Trophoblast cell (in vitro differentiated cells and primary cell): ENCODE measurements at regions not wholly inside any gene's neighbourhood (a gene's known extent, or its start where the extent isn't known, plus 50 kb on each side); places are given as distances from the start of the nearest gene placed in this dataset.
"Not testable (repeated sequence)": the region's sequence is repeated elsewhere in the genome, so short reads cannot be mapped to it uniquely, and the experiment has no call there.

Experiments
- DNase-seq, 2 donors: peaks; one replicate each; pipeline ENCODE4 v3.0.0-alpha.2; 2016
- H2AFZ ChIP-seq: 2 replicates; pipeline ENCODE4 v1.6.1; 2013; ENCODE audit warnings: low read length, moderate library complexity, mild to moderate bottlenecking; ENCODE audit not compliant: insufficient read depth, poor library complexity
- H2AK5ac ChIP-seq: 2 replicates; pipeline ENCODE4 v1.6.1; 2013; ENCODE audit warnings: mild to moderate bottlenecking, low read length
- H2BK120ac ChIP-seq: 2 replicates; pipeline ENCODE4 v1.6.1; 2013; ENCODE audit warnings: low read length, mild to moderate bottlenecking, moderate library complexity; ENCODE audit not compliant: insufficient read depth, poor library complexity
- H2BK12ac ChIP-seq: 2 replicates; pipeline ENCODE4 v1.6.1; 2013; ENCODE audit warnings: mild to moderate bottlenecking, low read length, moderate library complexity
- H2BK5ac ChIP-seq: 2 replicates; pipeline ENCODE4 v1.6.1; 2013; ENCODE audit warnings: low read length, low read depth, moderate library complexity, mild to moderate bottlenecking; ENCODE audit not compliant: poor library complexity
- H3K14ac ChIP-seq: 2 replicates; pipeline ENCODE4 v1.6.1; 2013; ENCODE audit warnings: mild to moderate bottlenecking, low read length
- H3K18ac ChIP-seq: 2 replicates; pipeline ENCODE4 v1.6.1; 2013; ENCODE audit warnings: mild to moderate bottlenecking, low read length
- H3K23ac ChIP-seq: 2 replicates; pipeline ENCODE4 v1.6.1; 2013; ENCODE audit warnings: low read length
- H3K27ac ChIP-seq: 2 replicates; pipeline ENCODE4 v1.5.1; 2013; ENCODE audit warnings: low read depth, mild to moderate bottlenecking, inconsistent platforms, low read length, moderate library complexity
- H3K27me3 ChIP-seq: 2 replicates; pipeline ENCODE4 v1.6.1; 2013; ENCODE audit warnings: inconsistent platforms, mild to moderate bottlenecking, low read length, moderate library complexity; ENCODE audit not compliant: insufficient read depth
- H3K36me3 ChIP-seq, 2 experiments: 1 replicate in 1 of 2; 2 replicates in 1 of 2; pipeline ENCODE4 v1.6.1; 2013; ENCODE audit warnings: low read length in 2 of 2, mild to moderate bottlenecking in 2 of 2, moderate library complexity in 1 of 2; ENCODE audit not compliant: insufficient read depth in 2 of 2, control insufficient read depth in 1 of 2
- H3K4ac ChIP-seq: 2 replicates; pipeline ENCODE4 v1.6.1; 2013; ENCODE audit warnings: low read depth, mild to moderate bottlenecking, low read length, moderate library complexity
- H3K4me1 ChIP-seq, 2 experiments: 1 replicate in 1 of 2; 2 replicates in 1 of 2; pipeline ENCODE4 v1.6.1; 2013; ENCODE audit warnings: low read length in 2 of 2, mild to moderate bottlenecking in 2 of 2, moderate library complexity in 1 of 2; ENCODE audit not compliant: insufficient read depth in 2 of 2, control insufficient read depth in 1 of 2
- H3K4me2 ChIP-seq: 2 replicates; pipeline ENCODE4 v1.6.1; 2013; ENCODE audit warnings: inconsistent platforms, mild to moderate bottlenecking, low read length, moderate library complexity
- H3K4me3 ChIP-seq: 2 replicates; pipeline ENCODE4 v1.5.1; 2013; ENCODE audit warnings: mild to moderate bottlenecking, low read depth, low read length, inconsistent platforms
- H3K79me1 ChIP-seq: one replicate; pipeline ENCODE4 v1.6.1; 2013; ENCODE audit warnings: low read length
- H3K79me2 ChIP-seq: 2 replicates; pipeline ENCODE4 v1.6.1; 2013; ENCODE audit warnings: low read length, mild to moderate bottlenecking; ENCODE audit not compliant: control insufficient read depth, insufficient read depth, poor library complexity
- H3K9ac ChIP-seq: 2 replicates; pipeline ENCODE4 v1.6.1; 2013; ENCODE audit warnings: mild to moderate bottlenecking, low read length
- H3K9me3 ChIP-seq: 2 replicates; pipeline ENCODE4 v1.6.1; 2013; ENCODE audit warnings: low read depth, mild to moderate bottlenecking, control low read depth, inconsistent platforms, low read length; ENCODE audit not compliant: insufficient read depth
- H4K12ac ChIP-seq: 2 replicates; pipeline ENCODE4 v1.6.1; 2013; ENCODE audit warnings: low read depth, mild to moderate bottlenecking, low read length, moderate library complexity
- H4K8ac ChIP-seq: 2 replicates; pipeline ENCODE4 v1.6.1; 2013; ENCODE audit warnings: low read depth, mild to moderate bottlenecking, low read length, moderate library complexity
- H4K91ac ChIP-seq: one replicate; pipeline ENCODE4 v1.6.1; 2013; ENCODE audit warnings: low read depth, mild to moderate bottlenecking, low read length, moderate library complexity
- WGBS: extraction: QIAGEN DNeasy Blood & Tissue Kit; methylation state at CpG from one replicate; pipeline ENCODE4 v1.1.7; 2013; ENCODE audit warnings: missing lambda C conversion rate; ENCODE audit not compliant: insufficient read length, insufficient coverage; ENCODE audit errors: extremely low coverage; 5-methylcytosine and 5-hydroxymethylcytosine counted together

GRCh38 chr3:15983693-15984092 lies 185.9 kb upstream of the ANKRD28 start:
- Histone ChIP-seq H3K9ac (no peak overlapping the region), H2BK120ac (no peak overlapping the region), H3K79me2 (no peaks in the 10 kb centered on the region), H3K27ac (no peak overlapping the region), H3K9me3 (peaks cover 2% of the 10 kb centered on the region), H2AK5ac (no peak overlapping the region), H3K36me3 (no peaks in the 10 kb centered on the region), H3K4me2 (no peak overlapping the region), H4K12ac (no peak overlapping the region), H3K27me3 (no peaks in the 10 kb centered on the region), H3K4ac (no peak overlapping the region), H4K8ac (no peak overlapping the region), H3K18ac (no peak overlapping the region), H3K14ac (no peak overlapping the region), H3K4me3 (no peak overlapping the region), H2BK12ac (no peak overlapping the region), H4K91ac (no peak overlapping the region), H3K4me1 (peaks cover 0 to 4% of the 10 kb centered on the region in 2 experiments), H2BK5ac (no peak overlapping the region), H3K79me1 (no peaks in the 10 kb centered on the region), H2AFZ (no peak overlapping the region), H3K23ac (no peak overlapping the region)
- no CpG with 5 or more reads among the region's 1 CpG for WGBS
- DNase-seq: peak in 1 of 2 donors; percentile 56

- H3K79me1 ChIP-seq: no peaks in the 10 kb centered on the region
- no peak overlapping the region for H3K4me3 ChIP-seq
- H2BK5ac ChIP-seq: no peak overlapping the region
- no peak overlapping the region for H3K23ac ChIP-seq
- H3K4me1 ChIP-seq: no peaks in the 10 kb centered on the region
- no peak overlapping the region for H2BK12ac ChIP-seq
- H3K9me3 ChIP-seq: peaks cover 2% of the 10 kb centered on the region
- H3K4me2 ChIP-seq: no peak overlapping the region
- no peak overlapping the region for H4K8ac ChIP-seq
- H4K91ac ChIP-seq: no peak overlapping the region
- no peak overlapping the region for H3K27ac ChIP-seq
- H4K12ac ChIP-seq: no peak overlapping the region
- no peak overlapping the region for H3K4ac ChIP-seq
- H3K14ac ChIP-seq: no peak overlapping the region
- H3K18ac ChIP-seq: no peak overlapping the region
- H2AK5ac ChIP-seq: no peak overlapping the region
- WGBS: no CpG with 5 or more reads among the region's 1 CpG
- no peaks in the 10 kb centered on the region for H3K36me3 ChIP-seq
- H2AFZ ChIP-seq: no peak overlapping the region
- no peak overlapping the region for H2BK120ac ChIP-seq
- no peak overlapping the region for H3K9ac ChIP-seq
- H3K27me3 ChIP-seq: no peaks in the 10 kb centered on the region
- DNase-seq: peak in 1 of 2 donors; percentile 15
- H3K79me2 ChIP-seq: no peaks in the 10 kb centered on the region
Observed at GRCh38 chr3:15989419-15989818, 185.1 kb upstream of the GALNT15 start.

- not testable (repeated sequence) for H2AFZ ChIP-seq, H4K8ac ChIP-seq, H2BK5ac ChIP-seq, H4K91ac ChIP-seq, H3K9ac ChIP-seq, H3K27ac ChIP-seq, H3K27me3 ChIP-seq, DNase-seq, H3K4me2 ChIP-seq, H3K79me1 ChIP-seq, H3K4me3 ChIP-seq, H4K12ac ChIP-seq, H3K18ac ChIP-seq, H3K79me2 ChIP-seq, H2BK12ac ChIP-seq, H3K36me3 ChIP-seq, H3K23ac ChIP-seq, H2AK5ac ChIP-seq, H3K9me3 ChIP-seq, H3K4ac ChIP-seq, H3K14ac ChIP-seq, H3K4me1 ChIP-seq, H2BK120ac ChIP-seq
- no CpG with 5 or more reads among the region's 7 CpGs for WGBS
Observed at GRCh38 chr3:15993660-15994059, 180.8 kb upstream of the GALNT15 start.

GRCh38 chr3:15996496-15996895 lies 178.0 kb upstream of the GALNT15 start:
- H3K79me2 ChIP-seq, H3K4me1 ChIP-seq, H4K8ac ChIP-seq, H2BK12ac ChIP-seq, H2BK5ac ChIP-seq, H4K12ac ChIP-seq, H3K9ac ChIP-seq, H3K4me3 ChIP-seq, H4K91ac ChIP-seq, DNase-seq, H3K18ac ChIP-seq, H3K9me3 ChIP-seq, H3K27ac ChIP-seq, H3K23ac ChIP-seq, H3K27me3 ChIP-seq, H2AFZ ChIP-seq, H3K14ac ChIP-seq, H3K4ac ChIP-seq, H3K36me3 ChIP-seq, H3K4me2 ChIP-seq, H3K79me1 ChIP-seq, H2AK5ac ChIP-seq, H2BK120ac ChIP-seq: not testable (repeated sequence)
- no CpG with 5 or more reads among the region's 17 CpGs for WGBS
